HG03354 (cell line): ENCODE measurements at regions not wholly inside any gene's neighbourhood (a gene's known extent, or its start where the extent isn't known, plus 50 kb on each side); places are given as distances from the start of the nearest gene placed in this dataset.
"Not testable (repeated sequence)": the region's sequence is repeated elsewhere in the genome, so short reads cannot be mapped to it uniquely, and the experiment has no call there.

Experiments
- ATAC-seq: cut with Tn5 transposase; IDR thresholded peaks from one replicate; pipeline ENCODE4 v1.9.1; 2021; ENCODE audit warnings: mild to moderate bottlenecking; ENCODE audit not compliant: unreplicated experiment, poor library complexity, severe bottlenecking

- no peak for ATAC-seq
Observed at GRCh38 chr1:30521261-30521865, 202.0 kb downstream of the MATN1 start.

- ATAC-seq = no peak
Observed at GRCh38 chr1:30520476-30520875, 202.9 kb downstream of the MATN1 start.

GRCh38 chr1:30519201-30519763 is 204.1 kb downstream of the MATN1 start:
- ATAC-seq = no peak

GRCh38 chr1:30518696-30519095 is 204.7 kb downstream of the MATN1 start:
- no peak for ATAC-seq

GRCh38 chr1:30518186-30518585 is 205.2 kb downstream of the MATN1 start:
- no peak for ATAC-seq

GRCh38 chr1:30517666-30518065 is 205.7 kb downstream of the MATN1 start:
- not testable (repeated sequence) for ATAC-seq

GRCh38 chr1:30517241-30517640 is 206.1 kb downstream of the MATN1 start:
- ATAC-seq = not testable (repeated sequence)

- ATAC-seq = no peak
Observed at GRCh38 chr1:30516485-30516858, 206.9 kb downstream of the MATN1 start.

- no peak for ATAC-seq
Observed at GRCh38 chr1:30515755-30516484, 207.5 kb downstream of the MATN1 start.

GRCh38 chr1:30514945-30515344 is 208.4 kb downstream of the MATN1 start:
- ATAC-seq = no peak

GRCh38 chr1:30514137-30514654 is 209.2 kb downstream of the MATN1 start:
- no peak for ATAC-seq

- no peak for ATAC-seq
Observed at GRCh38 chr1:30513396-30514136, 209.8 kb downstream of the MATN1 start.

- ATAC-seq = no peak
Observed at GRCh38 chr1:30512914-30513265, 210.5 kb downstream of the MATN1 start.

- no peak for ATAC-seq
Observed at GRCh38 chr1:30511991-30512913, 211.1 kb downstream of the MATN1 start.

GRCh38 chr1:30511563-30511962 is 211.8 kb downstream of the MATN1 start:
- no peak for ATAC-seq

- no peak for ATAC-seq
Observed at GRCh38 chr1:30511106-30511505, 212.3 kb downstream of the MATN1 start.

GRCh38 chr1:30509670-30510069 is 213.7 kb downstream of the MATN1 start:
- no peak for ATAC-seq

- ATAC-seq = no peak
Observed at GRCh38 chr1:30508611-30509010, 214.8 kb downstream of the MATN1 start.

- ATAC-seq = no peak
Observed at GRCh38 chr1:30508175-30508448, 215.3 kb downstream of the MATN1 start.
